SIG-M5 treated with dmso at 0.1 percent for 504 hours (cell line): ENCODE measurements at regions not wholly inside any gene's neighbourhood (a gene's known extent, or its start where the extent isn't known, plus 50 kb on each side); places are given as distances from the start of the nearest gene placed in this dataset.
"Not testable (repeated sequence)": the region's sequence is repeated elsewhere in the genome, so short reads cannot be mapped to it uniquely, and the experiment has no call there.

Experiments
- DNase-seq: peaks from one replicate; lab custom pipeline; 2025; ENCODE audit not compliant: unreplicated experiment; lab: John Stamatoyannopoulos, UW

GRCh38 chr7:4519819-4520520 is 162.1 kb upstream of the FOXK1 start:
- no peak for DNase-seq

GRCh38 chr7:4523219-4523618 is 158.9 kb upstream of the FOXK1 start:
- DNase-seq: no peak

- DNase-seq: no peak
Observed at GRCh38 chr7:4523873-4524272, 158.2 kb upstream of the FOXK1 start.

GRCh38 chr7:4525884-4526283 is 156.2 kb upstream of the FOXK1 start:
- DNase-seq: no peak

GRCh38 chr7:4527988-4528636 is 154.0 kb upstream of the FOXK1 start:
- no peak for DNase-seq

GRCh38 chr7:4531236-4531635 is 150.9 kb upstream of the FOXK1 start:
- DNase-seq: no peak

- not testable (repeated sequence) for DNase-seq
Observed at GRCh38 chr7:4533339-4533738, 148.8 kb upstream of the FOXK1 start.

GRCh38 chr7:4549681-4550080 is 132.4 kb upstream of the FOXK1 start:
- no peak for DNase-seq

- DNase-seq: no peak
Observed at GRCh38 chr7:4550117-4550516, 132.0 kb upstream of the FOXK1 start.

GRCh38 chr7:4552985-4553384 is 129.1 kb upstream of the FOXK1 start:
- DNase-seq: no peak

- DNase-seq: no peak
Observed at GRCh38 chr7:4556868-4557793, 125.0 kb upstream of the FOXK1 start.

- DNase-seq: no peak
Observed at GRCh38 chr7:4561795-4562194, 120.3 kb upstream of the FOXK1 start.

- DNase-seq: no peak
Observed at GRCh38 chr7:4566714-4567113, 115.4 kb upstream of the FOXK1 start.

- DNase-seq: no peak
Observed at GRCh38 chr7:4574851-4575250, 107.2 kb upstream of the FOXK1 start.

GRCh38 chr7:4575254-4575653 is 106.8 kb upstream of the FOXK1 start:
- DNase-seq: no peak

GRCh38 chr7:4602905-4603842 is 78.9 kb upstream of the FOXK1 start:
- DNase-seq: no peak

GRCh38 chr7:4603843-4604231 is 78.3 kb upstream of the FOXK1 start:
- DNase-seq: no peak

- no peak for DNase-seq
Observed at GRCh38 chr7:4604456-4604940, 77.6 kb upstream of the FOXK1 start.

- DNase-seq: no peak
Observed at GRCh38 chr7:4606797-4607196, 75.3 kb upstream of the FOXK1 start.

GRCh38 chr7:4607311-4607729 is 74.8 kb upstream of the FOXK1 start:
- no peak for DNase-seq

- DNase-seq: not testable (repeated sequence)
Observed at GRCh38 chr7:4609576-4609975, 72.5 kb upstream of the FOXK1 start.
